Duodenal mucosa (tissue), 2 donors: ENCODE measurements at regions not wholly inside any gene's neighbourhood (a gene's known extent, or its start where the extent isn't known, plus 50 kb on each side); places are given as distances from the start of the nearest gene placed in this dataset.

Experiments
- H3K27ac ChIP-seq: one replicate; pipeline ENCODE4 v1.7.0; 2013; ENCODE audit warnings: low read depth, low read length
- H3K27me3 ChIP-seq, 2 donors: one replicate each; pipeline ENCODE4 v1.7.0; 2013; ENCODE audit warnings: low read length in 2 of 2, control low read depth in 1 of 2; ENCODE audit not compliant: insufficient read depth in 2 of 2, control insufficient read depth in 1 of 2
- H3K36me3 ChIP-seq, 2 donors: one replicate each; pipeline ENCODE4 v1.7.0; 2013; ENCODE audit warnings: low read length in 2 of 2, control low read depth in 1 of 2; ENCODE audit not compliant: insufficient read depth in 2 of 2, control insufficient read depth in 1 of 2
- H3K4me1 ChIP-seq, 2 donors: one replicate each; pipeline ENCODE4 v1.7.0; 2013; ENCODE audit warnings: low read length in 2 of 2, control low read depth in 1 of 2; ENCODE audit not compliant: insufficient read depth in 2 of 2, control insufficient read depth in 1 of 2
- H3K4me3 ChIP-seq, 2 donors: one replicate each; pipeline ENCODE4 v1.7.0; 2013; ENCODE audit warnings: low read length in 2 of 2, low read depth in 1 of 2
- H3K9ac ChIP-seq, 2 donors: one replicate each; pipeline ENCODE4 v1.7.0; 2013; ENCODE audit warnings: low read length in 2 of 2, low read depth in 1 of 2
- H3K9me3 ChIP-seq, 2 donors: one replicate each; pipeline ENCODE4 v1.7.0; 2013; ENCODE audit warnings: low read length in 2 of 2, control low read depth in 1 of 2; ENCODE audit not compliant: control insufficient read depth in 1 of 2

DNA sequence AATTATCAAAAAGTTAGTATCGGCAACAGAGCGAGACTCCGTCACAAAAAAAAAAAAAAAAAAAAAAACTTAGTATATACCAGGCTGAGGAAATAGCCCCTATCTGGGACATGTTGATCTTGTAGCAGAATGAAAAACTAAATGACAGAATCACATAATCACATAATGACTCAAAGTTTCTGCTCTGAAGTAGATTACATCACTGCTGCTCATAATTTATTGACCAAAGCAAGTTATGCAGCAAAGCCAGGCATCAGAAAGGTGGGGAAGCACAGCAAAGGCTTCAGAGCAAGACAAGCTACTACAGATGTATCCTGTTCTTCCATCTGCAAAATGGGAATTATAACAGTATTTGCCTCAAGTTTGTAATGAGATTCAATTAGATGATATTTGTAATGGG, 68.1 kb downstream of the BOD1L2 start:
- Histone ChIP-seq H3K4me1 (peaks cover 14 to 17% of the 10 kb centered on the region in 2 donors), H3K9me3 (no peaks in the 10 kb centered on the region), H3K27me3 (no peaks in the 10 kb centered on the region), H3K9ac (no peak overlapping the region), H3K36me3 (no peaks in the 10 kb centered on the region), H3K27ac (no peak overlapping the region), H3K4me3 (no peak overlapping the region)

DNA sequence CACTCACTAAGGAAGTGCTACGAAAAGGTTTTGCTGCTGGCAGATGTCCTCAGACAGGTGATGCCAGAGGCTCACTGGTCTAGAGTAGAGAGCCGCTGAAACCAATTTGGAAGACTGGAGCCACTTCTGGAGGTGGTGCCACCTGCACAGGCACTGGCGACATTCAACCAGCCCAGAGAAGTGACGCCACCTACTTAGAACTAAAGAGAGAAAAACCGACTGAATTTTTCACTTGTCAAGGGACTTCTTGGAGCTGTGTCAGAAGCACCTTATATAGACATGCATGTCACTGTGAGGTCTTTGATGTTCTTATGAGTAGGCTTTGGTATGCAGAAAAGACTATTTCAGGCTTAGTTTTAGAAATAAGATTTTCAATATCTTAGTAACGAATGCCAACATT, 71.4 kb downstream of the BOD1L2 start:
- Histone ChIP-seq H3K4me1 (no peaks in the 10 kb centered on the region), H3K27ac (no peak overlapping the region), H3K36me3 (no peaks in the 10 kb centered on the region), H3K4me3 (no peak overlapping the region), H3K9ac (no peak overlapping the region), H3K9me3 (no peaks in the 10 kb centered on the region), H3K27me3 (peaks cover 0 to 4% of the 10 kb centered on the region in 2 donors)

DNA sequence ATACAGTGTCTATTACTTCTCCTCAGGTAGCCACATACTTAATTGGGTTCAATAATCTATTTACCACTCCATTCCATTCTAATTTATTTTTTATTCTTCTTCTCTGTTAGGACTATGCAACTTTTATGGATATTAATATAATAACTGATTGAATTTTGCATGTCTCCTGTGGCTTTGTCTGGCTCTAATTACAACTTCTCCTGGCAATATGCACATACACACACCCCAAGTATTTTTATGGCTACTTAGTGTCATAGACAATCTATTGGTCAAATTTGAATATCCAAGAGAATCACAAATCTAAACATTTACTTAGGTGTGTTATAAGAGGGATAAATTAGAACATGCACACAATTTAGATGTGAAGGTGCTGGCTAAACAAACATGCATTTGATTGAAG, 73.1 kb downstream of the BOD1L2 start:
- Histone ChIP-seq H3K9ac (no peak overlapping the region), H3K27ac (no peak overlapping the region), H3K4me3 (no peak overlapping the region), H3K36me3 (no peaks in the 10 kb centered on the region), H3K4me1 (no peaks in the 10 kb centered on the region), H3K9me3 (no peaks in the 10 kb centered on the region), H3K27me3 (peaks cover 0 to 4% of the 10 kb centered on the region in 2 donors)

GRCh38 chr18:57220480-57220879, 73.6 kb downstream of the BOD1L2 start:
- Histone ChIP-seq H3K27me3 (peaks cover 0 to 4% of the 10 kb centered on the region in 2 donors), H3K4me3 (no peak overlapping the region), H3K9ac (no peak overlapping the region), H3K36me3 (no peaks in the 10 kb centered on the region), H3K4me1 (no peaks in the 10 kb centered on the region), H3K27ac (no peak overlapping the region), H3K9me3 (no peaks in the 10 kb centered on the region)

GRCh38 chr18:57220930-57221483, 74.1 kb downstream of the BOD1L2 start:
- Histone ChIP-seq H3K4me1 (no peaks in the 10 kb centered on the region), H3K9me3 (no peaks in the 10 kb centered on the region), H3K27ac (no peak overlapping the region), H3K9ac (no peak overlapping the region), H3K36me3 (no peaks in the 10 kb centered on the region), H3K27me3 (peaks cover 0 to 4% of the 10 kb centered on the region in 2 donors), H3K4me3 (no peak overlapping the region)

DNA sequence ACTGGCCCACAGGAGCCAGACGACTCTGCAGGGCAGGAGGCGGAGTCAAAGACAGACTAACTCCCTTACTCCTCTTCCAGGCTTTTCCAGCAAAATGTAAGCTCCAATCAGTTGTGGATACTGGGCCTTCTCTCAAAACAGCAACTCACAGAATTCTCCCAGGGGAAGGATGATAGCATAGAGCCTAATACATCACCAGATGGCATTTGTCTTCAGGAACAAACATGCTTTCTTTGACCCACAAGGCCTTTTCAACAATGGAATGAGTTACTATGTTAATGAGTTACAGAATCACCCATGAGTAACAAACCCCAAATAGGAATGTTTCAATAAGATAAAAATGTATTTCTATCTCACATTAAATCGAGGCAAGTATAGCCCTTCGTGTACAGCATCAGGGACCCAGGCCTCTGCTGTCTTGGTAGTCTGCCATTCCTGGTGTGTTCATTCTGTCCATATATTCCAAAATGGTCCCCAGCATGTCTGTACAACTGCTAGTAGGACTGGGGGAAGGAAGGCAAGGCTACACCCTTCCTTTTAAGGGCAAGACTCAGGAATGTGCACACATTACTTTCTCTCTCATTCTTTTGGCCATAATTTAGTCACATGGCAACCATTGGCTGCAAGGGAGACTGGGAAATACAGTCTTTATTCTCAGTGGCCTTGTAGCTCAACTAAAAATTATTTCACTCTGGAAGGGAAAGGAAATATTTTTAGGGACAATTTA, 76.4 kb downstream of the BOD1L2 start:
- H3K27me3 ChIP-seq: peaks cover 0 to 4% of the 10 kb centered on the region in 2 donors
- no peaks in the 10 kb centered on the region for H3K9me3 ChIP-seq
- H3K9ac ChIP-seq: no peak overlapping the region
- no peaks in the 10 kb centered on the region for H3K4me1 ChIP-seq
- no peaks in the 10 kb centered on the region for H3K36me3 ChIP-seq
- no peak overlapping the region for H3K4me3 ChIP-seq
- no peak overlapping the region for H3K27ac ChIP-seq

DNA sequence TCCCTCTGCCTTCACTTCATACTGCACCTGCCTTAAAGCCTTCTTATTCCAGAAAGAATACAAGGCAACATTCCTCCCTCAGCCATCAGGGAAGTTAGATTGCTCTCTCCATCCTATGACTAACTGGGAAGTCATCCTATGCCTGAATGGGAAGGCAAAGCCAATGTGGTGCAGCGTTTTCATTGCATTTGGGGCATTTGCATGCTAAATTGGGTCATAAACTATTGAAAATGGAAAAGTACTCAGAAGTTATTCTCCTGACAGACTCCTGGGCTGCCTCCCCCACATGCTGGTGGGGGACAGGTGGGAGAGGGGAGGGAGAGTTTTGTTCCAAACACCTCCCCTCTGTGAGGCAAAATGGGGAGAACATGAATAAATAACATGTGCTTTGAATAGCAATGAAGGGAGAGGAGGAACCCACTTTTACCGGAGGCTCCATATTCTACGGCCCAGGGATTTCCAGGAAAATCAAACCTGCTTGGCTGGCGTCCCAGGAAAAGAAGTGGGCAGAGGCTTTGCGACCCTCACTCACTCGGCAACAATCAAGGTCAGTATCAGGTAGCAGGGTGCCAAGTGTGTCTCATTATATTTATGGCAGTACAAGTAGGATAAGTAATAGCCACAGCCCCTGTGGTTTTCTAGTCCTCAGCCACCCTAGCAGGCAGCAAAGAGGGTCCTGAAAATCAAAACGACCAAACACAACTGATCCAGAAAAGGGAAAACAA, 84.1 kb downstream of the BOD1L2 start:
- Histone ChIP-seq H3K4me1 (no peaks in the 10 kb centered on the region), H3K36me3 (no peaks in the 10 kb centered on the region), H3K9ac (no peak overlapping the region), H3K9me3 (no peaks in the 10 kb centered on the region), H3K4me3 (no peak overlapping the region), H3K27ac (no peak overlapping the region), H3K27me3 (no peaks in the 10 kb centered on the region)

- no peaks in the 10 kb centered on the region for H3K4me1 ChIP-seq
- H3K27me3 ChIP-seq: no peaks in the 10 kb centered on the region
- no peak overlapping the region for H3K27ac ChIP-seq
- no peak overlapping the region for H3K9ac ChIP-seq
- H3K9me3 ChIP-seq: no peaks in the 10 kb centered on the region
- no peaks in the 10 kb centered on the region for H3K36me3 ChIP-seq
- no peak overlapping the region for H3K4me3 ChIP-seq
Observed at GRCh38 chr18:57231864-57232263, 85.0 kb downstream of the BOD1L2 start.

- no peak overlapping the region for H3K4me3 ChIP-seq
- no peaks in the 10 kb centered on the region for H3K27me3 ChIP-seq
- H3K9me3 ChIP-seq: no peaks in the 10 kb centered on the region
- H3K36me3 ChIP-seq: no peaks in the 10 kb centered on the region
- no peak overlapping the region for H3K9ac ChIP-seq
- H3K27ac ChIP-seq: no peak overlapping the region
- no peaks in the 10 kb centered on the region for H3K4me1 ChIP-seq
Observed at GRCh38 chr18:57234346-57234745, 87.5 kb downstream of the BOD1L2 start.

- Histone ChIP-seq H3K9me3 (no peaks in the 10 kb centered on the region), H3K9ac (no peak overlapping the region), H3K27me3 (no peaks in the 10 kb centered on the region), H3K36me3 (no peaks in the 10 kb centered on the region), H3K27ac (no peak overlapping the region), H3K4me1 (peaks cover 0 to 7% of the 10 kb centered on the region in 2 donors), H3K4me3 (no peak overlapping the region)
Observed at GRCh38 chr18:57241869-57242268, 95.0 kb downstream of the BOD1L2 start.
